HG02763 (cell line): ENCODE measurements at regions not wholly inside any gene's neighbourhood (a gene's known extent, or its start where the extent isn't known, plus 50 kb on each side); places are given as distances from the start of the nearest gene placed in this dataset.
"Not testable (repeated sequence)": the region's sequence is repeated elsewhere in the genome, so short reads cannot be mapped to it uniquely, and the experiment has no call there.

Experiments
- ATAC-seq: cut with Tn5 transposase; IDR thresholded peaks from one replicate; pipeline ENCODE4 v1.9.1; 2021; ENCODE audit warnings: mild to moderate bottlenecking, moderate library complexity; ENCODE audit not compliant: unreplicated experiment

DNA sequence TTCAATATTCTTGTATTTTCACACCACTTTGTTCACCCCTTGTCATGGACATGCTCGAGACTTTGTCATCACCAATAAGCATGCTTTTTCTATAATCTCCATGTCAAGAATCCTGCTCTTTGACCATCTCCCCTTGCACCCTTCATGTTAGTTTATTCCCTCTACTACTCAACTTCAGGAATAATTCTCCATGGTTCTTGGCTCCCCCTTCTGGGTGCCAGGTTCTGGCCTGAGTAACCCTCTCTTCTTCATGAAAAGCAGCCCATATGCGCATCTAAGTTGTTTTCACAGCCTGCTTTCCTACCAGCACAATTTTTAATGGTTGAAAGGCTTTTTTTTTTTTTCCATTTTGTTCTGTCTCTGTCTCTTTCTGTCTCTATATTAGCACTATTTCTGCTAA, 160.7 kb downstream of the LEPR start:
- no peak for ATAC-seq

DNA sequence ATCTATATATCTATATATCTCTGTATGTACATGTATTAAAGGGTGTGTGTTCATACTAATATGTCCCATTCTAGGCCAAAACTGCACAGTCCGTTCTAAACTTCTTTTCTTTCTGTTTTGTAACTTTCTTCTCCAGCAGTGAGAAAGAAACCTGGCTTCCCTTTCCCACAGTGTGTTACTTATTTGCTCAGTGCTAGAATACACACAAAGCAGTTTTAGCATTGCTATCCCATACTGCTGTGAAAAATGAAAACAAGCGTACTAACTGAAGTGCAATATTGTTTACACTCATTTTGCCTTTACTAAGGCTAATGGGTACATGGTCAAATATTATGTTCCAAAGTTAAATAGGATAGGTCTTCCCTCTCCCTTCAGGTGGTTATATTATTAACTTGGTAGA, 163.9 kb downstream of the LEPR start:
- no peak for ATAC-seq

DNA sequence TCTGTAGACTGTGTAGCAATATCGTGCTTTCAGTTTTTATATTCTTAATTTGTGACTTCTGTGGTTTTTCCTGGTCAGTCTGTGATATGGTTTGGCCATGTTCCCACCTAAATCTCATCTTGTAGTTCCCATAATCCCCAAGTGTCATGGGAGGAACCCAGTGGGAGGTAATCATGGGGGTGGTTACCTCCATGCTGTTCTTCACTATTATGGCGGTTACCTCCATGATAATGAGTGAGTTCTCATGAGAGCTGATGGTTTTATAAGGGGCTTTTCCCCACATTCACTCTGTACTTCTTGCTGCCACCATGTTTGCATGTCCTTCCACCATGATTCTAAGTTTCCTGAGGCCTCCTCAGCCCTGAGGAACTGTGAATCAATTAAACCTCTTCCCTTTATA, 169.8 kb downstream of the LEPR start:
- ATAC-seq, result no peak

DNA sequence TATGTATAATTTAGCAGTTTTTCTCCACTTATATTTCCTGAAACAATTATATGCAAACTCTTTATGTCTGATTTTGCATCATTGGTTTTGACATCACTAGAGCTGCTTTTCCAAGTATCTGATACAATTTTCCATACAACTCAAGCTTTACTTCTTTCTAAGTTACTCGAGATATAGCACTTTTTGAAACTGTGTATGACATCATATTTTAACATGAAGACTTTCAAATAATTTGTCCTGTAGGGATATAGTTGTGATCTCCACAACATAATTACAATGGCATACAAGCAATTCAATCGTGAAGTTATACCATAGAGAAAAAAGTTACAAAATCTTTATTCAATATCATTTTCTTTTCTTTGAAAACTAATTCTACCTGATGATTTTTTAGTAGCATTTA, 173.0 kb downstream of the LEPR start:
- ATAC-seq, result no peak

DNA sequence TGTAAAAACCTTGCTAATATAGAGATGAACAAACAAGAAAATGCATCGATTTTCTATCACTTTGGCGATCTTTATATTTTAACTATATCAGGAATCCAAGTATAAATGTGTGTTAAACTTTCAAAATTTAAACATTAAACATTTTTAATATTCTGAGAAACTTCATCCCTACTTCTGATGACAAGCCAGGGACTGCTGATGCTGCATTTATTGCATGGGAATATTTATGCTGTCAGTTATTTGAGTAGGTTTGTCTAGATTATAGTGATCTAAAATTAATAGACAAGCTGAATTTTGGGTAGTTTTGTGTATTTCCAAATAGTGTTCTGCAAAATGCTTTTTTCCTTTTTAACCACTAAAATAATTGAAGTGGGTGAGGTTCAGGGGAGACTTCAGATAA, 175.3 kb downstream of the LEPR start:
- no peak for ATAC-seq

DNA sequence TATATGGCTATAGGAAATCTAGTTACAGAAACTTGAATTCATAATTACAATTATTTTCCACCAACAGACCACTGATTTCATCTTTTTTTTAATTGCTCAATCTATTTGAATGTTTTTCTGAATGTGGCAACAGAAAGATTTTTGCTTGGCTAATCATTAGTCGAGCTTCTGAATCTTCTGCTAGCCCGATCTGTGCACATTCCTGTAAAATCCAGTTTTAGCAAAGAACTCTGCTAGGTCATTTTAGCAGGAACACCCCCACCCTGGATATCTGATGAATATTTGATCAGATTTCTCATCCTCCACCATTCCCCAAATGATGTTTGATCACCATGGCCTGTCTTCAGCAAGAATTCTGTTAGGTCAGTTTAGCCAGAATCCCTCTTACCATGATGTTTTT, 176.3 kb downstream of the LEPR start:
- ATAC-seq, result no peak

DNA sequence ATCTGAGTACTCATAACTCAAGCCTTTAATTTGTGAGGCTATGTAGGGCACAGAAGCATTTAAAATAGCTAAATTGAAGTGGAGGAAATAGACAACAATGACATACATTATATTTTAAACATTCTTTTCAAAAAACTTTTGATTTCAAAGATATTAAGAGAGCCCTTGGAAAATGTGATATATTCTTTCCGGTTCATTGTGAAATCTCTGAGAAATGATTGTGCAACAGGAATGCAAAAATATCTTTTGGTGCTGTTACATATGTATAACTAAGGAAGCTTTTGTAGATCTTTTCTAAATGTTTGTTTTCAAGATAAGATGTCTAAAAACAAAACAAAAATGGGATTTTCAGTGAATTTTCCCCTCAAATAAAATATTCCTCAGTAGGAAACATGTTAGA, 185.2 kb downstream of the LEPR start:
- no peak for ATAC-seq

DNA sequence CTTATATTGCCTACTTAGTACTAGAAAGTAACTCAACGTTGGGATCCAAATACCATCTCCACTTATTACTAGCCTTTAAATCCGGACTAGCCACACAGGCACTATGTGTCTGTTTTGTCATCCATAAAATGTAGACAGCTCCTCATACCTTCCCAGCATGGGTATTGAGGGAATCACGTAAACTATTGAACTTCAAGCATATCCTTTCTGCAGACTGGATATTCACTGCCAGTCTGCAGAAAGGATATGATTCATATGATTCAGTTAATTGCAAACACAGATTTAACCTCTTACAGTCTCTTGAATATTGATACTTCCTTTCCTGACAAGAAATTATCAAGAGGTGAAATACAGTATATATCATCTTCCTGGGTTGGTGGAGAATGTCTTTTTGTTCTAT, 186.0 kb downstream of the LEPR start:
- ATAC-seq, result no peak

DNA sequence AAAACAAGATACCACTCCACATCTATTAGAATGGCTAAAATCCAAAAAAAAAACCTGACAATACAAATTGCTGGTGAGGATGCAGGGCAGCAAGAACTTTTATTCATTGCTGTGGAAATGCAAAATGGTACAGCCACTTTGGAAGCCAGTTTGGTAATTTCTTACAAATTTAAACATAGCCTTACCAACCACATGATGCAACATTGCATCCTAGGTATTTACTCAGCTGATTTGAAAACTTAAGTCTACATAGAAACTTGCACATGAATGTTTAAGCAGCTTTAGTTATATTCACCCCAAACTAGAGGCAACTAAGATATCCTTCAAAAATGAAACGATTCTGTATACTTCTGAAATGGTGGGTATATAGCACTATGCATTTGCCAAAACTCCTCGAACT, 178.8 kb upstream of the PDE4B start:
- no peak for ATAC-seq

DNA sequence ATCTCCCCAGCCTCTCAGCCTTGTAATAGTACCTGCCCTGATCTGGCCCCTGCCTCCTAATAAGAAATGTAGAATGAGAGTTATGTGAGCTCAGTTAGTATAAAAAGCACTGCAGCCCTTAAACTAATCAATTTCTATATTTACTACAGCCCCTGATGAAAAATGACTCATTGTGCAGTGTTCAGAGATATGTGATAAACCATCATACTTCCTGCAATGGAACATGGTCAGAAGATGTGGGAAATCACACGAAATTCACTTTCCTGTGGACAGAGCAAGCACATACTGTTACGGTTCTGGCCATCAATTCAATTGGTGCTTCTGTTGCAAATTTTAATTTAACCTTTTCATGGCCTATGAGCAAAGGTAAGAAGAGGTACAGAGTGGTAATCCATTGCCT, 176.8 kb upstream of the PDE4B start:
- ATAC-seq, result no peak

DNA sequence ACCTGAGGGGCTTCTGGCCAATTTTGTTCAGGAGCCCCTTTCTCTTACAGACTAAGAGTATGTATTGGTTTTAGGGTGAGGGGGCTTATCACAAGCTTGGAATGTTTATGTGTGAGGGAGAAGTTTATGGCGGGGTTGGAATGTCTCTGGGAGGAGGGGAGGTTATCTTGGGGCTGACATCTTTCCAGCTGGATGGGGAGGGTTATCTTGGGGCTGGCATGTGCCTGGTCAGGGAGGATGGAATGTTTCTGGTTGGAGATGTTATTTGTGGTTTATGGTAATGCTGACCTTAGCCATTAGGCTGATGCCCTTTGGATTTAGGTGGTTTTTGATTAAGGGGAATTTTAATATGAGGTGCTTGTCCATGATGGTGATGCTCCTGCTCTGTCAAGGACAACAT, 171.0 kb upstream of the PDE4B start:
- not testable (repeated sequence) for ATAC-seq

DNA sequence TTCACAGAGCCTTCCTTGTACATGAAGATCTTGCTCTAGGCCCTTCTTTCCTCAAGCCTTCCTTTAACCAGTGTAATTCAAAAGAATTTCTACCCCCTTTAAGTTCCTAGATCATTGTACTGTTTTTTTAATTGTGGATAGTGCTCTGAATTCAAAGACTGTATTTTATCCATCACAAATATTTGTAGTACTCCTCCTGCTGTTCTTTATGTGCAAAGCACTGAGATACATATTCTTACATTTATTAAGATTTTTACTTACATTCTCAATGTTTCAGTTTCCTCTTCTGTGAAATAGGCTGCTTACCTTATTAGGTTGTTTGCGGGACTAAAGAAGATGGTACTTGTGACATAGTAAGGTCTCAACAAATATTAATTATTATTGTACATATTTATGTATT, 168.8 kb upstream of the PDE4B start:
- ATAC-seq, result no peak

DNA sequence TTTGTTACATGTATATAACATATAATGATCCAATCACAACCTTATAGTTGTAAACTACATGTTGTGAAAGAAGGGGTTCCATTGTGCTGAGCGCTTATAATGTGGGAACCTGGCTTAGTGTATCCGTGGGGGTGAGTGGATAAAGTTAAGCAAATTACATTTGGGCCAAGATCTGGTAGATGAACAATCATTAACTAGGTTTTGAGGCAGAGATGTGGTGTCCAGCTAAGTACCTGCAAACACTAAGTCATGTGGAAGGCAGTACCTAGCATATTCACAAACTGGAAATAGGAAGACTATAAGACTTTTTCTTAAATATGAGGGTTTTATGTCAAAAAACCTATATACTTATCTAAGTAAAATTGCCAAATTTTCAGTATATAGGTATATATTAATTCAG, 167.2 kb upstream of the PDE4B start:
- no peak for ATAC-seq

DNA sequence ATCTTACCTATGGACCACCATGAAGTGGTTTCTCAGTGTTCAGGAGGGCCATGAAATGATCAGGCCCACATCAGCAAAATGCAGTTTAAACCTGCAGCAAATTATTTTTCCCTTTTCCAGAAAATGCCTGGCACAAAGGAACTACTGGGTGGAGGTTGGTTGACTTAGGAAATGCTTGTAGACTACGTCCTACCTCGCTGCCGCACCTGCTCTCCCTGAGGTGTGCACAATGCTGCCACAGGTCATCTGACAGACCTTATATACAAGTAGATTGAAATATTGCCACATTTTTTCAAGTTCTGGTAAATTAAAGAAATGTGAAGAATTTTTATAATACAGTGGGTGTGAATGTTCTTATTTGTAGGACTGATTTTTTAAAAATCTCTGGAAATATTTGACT, 166.7 kb upstream of the PDE4B start:
- no peak for ATAC-seq

DNA sequence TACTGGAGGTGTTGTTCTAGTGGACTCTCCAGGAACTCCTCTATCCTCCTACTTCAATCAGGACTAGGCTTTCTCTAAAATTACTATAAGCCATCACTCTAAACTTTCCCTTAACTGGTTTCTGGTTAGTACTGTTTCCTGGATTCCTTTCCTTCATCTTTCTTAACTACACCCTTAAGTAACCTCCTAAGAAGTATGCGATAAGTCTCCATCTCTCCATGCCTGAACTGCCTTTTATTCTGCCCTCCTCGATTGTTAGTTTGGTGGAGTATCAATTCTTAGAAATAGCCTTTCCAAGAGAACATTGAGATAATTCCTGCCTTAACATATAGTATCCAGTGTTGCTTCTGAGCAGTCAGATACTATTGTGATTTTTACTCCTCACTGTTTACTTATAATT, 162.9 kb upstream of the PDE4B start:
- no peak for ATAC-seq

DNA sequence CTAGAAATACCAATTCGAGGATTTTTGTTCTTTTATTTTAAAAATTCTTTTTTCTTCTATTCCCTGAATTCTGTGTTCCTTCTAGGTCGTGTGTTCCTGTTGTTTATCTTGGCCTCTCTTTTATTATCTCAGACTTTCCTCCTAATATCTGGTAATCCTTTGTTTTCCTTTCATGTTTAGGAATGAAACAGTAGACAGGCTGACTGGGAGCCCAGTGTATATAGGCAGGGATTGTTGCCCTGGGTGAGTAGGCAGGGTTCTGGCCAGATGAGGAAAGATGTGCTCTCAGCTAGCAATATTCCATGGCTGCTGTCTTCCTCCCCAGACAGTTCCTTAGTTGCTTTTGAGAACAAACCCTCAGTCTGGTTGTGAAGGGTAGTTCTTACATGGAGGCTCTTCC, 161.8 kb upstream of the PDE4B start:
- no peak for ATAC-seq

DNA sequence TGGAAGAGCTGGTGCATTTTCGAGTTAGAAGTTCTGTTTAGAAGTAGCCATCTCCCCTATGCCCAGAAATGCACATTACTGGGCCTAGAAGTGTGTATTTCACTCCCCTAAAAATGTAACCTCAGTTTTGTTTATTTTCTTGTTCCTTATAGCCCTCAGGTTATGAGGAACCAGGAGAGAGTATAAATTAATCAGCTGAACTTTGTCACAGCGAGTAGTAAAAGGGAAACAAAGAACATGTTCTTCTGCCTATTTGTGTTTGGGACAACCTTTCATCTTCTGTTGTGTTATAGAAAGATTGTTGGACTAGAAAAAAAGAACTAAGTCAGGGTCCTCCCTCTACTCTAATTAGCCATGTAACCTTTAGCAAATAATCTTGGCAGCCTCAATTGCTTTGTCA, 160.5 kb upstream of the PDE4B start:
- no peak for ATAC-seq

DNA sequence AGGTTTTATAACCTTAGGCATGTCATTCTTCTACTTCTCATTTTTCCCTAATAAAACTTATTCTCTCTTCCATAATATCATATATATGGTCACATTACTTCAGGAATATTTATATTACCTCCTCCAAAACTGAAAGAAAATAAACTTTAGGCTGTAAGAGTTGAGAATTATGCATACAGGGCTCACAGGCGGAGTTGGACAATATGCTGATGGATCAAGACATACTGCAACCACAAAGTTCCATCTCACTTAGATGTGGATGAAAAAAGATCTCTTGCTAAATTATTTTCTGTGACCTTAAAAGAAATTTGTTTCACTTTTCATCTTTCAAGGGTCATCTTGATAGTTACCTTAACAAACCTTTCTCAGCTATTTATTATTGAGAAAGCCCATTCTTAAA, 152.6 kb upstream of the PDE4B start:
- ATAC-seq, result no peak

DNA sequence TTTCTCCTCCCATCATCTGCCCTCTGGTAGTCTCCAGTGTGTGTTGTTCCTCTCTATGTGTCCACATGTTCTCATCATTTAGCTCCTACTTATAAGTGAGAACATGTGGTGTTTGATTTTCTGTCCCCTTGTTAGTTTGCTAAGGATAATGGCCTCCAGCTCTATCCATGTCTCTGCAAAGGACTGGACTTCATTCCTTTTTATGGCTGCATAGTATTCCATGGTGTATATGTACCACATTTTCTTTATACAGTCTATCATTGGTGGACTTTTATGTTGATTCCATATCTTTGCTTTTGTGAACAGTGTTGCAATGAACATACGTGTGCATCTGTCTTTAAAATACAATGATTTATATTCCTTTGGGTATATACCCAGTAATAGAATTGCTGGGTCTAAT, 143.5 kb upstream of the PDE4B start:
- not testable (repeated sequence) for ATAC-seq

DNA sequence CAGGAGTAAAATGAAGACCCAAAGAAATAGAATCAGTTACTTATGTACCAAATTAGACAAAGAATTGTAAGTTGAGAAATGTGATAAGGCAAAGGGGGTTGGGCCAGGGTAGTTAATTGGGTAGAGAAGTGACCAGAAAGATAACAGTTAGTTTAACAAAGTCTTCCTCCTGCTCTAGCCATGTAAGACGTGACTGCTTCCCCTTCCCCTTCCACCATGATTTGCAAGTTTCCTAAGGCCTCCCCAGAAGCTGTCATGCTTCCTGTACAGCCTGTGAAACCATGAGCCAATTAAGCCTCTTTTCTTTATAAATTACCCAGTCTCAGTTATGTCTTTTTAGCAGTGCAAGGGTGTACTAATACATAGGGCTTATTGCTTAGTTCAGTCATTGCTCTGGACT, 142.0 kb upstream of the PDE4B start:
- ATAC-seq, result no peak

DNA sequence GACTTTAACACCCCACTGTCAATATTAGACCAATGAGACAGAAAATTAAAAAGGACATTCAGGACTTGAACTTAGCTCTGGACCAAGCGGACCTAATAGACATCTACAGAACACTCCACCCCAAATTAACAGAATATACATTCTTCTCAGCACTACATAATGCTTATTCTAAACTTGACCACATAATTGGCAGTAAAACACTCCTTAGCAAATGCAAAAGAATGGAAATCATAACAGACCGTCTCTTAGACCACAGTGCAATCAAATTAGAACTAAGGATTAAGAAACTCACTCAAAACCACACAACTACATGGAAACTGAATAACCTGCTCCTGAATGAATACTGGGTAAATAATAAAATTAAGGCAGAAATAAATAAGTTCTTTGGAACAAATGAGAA, 138.2 kb upstream of the PDE4B start:
- ATAC-seq, result not testable (repeated sequence)

DNA sequence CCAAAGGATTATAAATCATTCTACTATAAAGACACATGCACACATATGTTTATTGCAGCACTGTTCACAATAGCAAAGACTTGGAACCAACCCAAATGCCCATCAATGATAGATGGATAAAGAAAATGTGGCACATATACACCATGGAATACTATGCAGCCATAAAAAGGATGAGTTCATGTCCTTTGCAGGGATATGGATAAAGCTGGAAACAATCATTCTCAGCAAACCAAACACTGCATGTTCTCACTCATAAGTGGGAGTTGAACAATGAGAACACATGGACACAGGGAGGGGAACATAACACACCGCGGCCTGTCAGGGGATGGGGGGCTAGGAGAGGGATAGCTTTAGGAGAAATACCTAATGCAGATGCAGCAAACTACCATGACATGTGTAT, 135.1 kb upstream of the PDE4B start:
- ATAC-seq, result not testable (repeated sequence)

DNA sequence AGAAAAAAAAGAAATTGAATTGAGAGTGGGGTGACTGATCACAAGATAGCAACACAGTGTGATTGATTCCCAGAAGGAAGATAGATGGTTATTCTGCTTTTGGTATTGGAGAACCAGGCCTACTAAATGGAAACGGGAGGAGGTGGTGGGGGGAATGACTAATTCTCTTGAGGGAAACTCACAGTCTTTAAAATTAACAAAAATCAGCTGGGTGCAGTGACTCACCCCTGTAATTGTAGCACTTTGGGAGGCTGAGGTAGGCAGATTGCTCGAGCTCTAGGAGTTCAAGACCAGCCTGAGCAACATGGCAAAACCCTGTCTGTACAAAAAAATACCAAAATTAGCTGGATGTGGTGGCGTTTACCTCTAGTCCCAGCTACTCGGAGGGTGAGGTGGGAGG, 134.6 kb upstream of the PDE4B start:
- no peak for ATAC-seq

DNA sequence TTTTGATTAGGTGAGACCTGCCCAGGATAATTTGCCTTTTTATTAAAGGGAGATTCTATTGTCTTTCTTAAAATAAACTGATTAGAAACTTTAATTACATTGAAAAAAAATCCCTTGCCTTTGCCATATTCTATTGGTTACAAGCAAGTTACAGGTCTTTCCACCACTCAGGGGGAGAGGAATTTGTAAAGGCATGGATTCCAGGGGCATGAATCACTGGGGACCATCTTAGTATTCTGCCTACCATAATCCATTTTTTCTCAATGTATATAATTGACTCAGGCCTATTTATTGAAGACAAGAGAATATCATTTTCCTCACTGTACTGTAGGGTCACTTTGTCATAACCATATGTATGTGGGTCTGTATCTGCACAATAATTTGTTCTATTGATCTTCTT, 124.3 kb upstream of the PDE4B start:
- ATAC-seq, result no peak
